Astrocyte (in vitro differentiated cells and primary cell): ENCODE measurements at regions not wholly inside any gene's neighbourhood (a gene's known extent, or its start where the extent isn't known, plus 50 kb on each side); places are given as distances from the start of the nearest gene placed in this dataset.

Experiments used
- DNase-seq: peaks from one replicate; pipeline ENCODE4 v3.0.0-alpha.2; 2010; ENCODE audit warnings: low read depth
- FAIRE-seq: peaks from 2 replicates; lab custom pipeline; 2011; peaks lifted over from hg19 to GRCh38; lab: Jason Lieb, UNC
- H2AFZ ChIP-seq: 2 replicates; pipeline ENCODE4 v1.6.0; 2012; ENCODE audit warnings: low read depth, low read length, inconsistent platforms
- H3K27ac ChIP-seq: 2 replicates; pipeline ENCODE4 v1.5.1; 2011; ENCODE audit warnings: low read depth, low read length, inconsistent platforms
- H3K27me3 ChIP-seq: 2 replicates; pipeline ENCODE4 v1.6.0; 2011; ENCODE audit warnings: low read length, inconsistent platforms; ENCODE audit not compliant: insufficient read depth
- H3K36me3 ChIP-seq: 2 replicates; pipeline ENCODE4 v1.5.1; 2011; ENCODE audit warnings: low read length, inconsistent platforms; ENCODE audit not compliant: insufficient read depth
- H3K4me1 ChIP-seq: 2 replicates; pipeline ENCODE4 v1.5.1; 2011; ENCODE audit warnings: low read length, inconsistent platforms; ENCODE audit not compliant: insufficient read depth
- H3K4me2 ChIP-seq: 2 replicates; pipeline ENCODE4 v1.6.0; 2012; ENCODE audit warnings: low read length, inconsistent platforms
- H3K4me3 ChIP-seq: 2 replicates; pipeline ENCODE4 v1.5.1; 2011; ENCODE audit warnings: low read depth, mild to moderate bottlenecking, low read length, inconsistent platforms; ENCODE audit not compliant: insufficient read depth
- H3K79me2 ChIP-seq: 2 replicates; pipeline ENCODE4 v1.6.0; 2012; ENCODE audit warnings: mild to moderate bottlenecking, low read length, inconsistent platforms; ENCODE audit not compliant: insufficient read depth
- H3K9ac ChIP-seq: 2 replicates; pipeline ENCODE4 v1.6.0; 2012; ENCODE audit warnings: mild to moderate bottlenecking, low read length, inconsistent platforms
- H3K9me3 ChIP-seq: 2 replicates; pipeline ENCODE4 v1.5.1; 2012; ENCODE audit warnings: low read depth, mild to moderate bottlenecking, low read length, inconsistent platforms; ENCODE audit not compliant: insufficient read depth
- H4K20me1 ChIP-seq: 2 replicates; pipeline ENCODE4 v1.6.0; 2012; ENCODE audit warnings: low read length, inconsistent platforms; ENCODE audit not compliant: insufficient read depth
- H3K27ac Mint-ChIP-seq: one replicate; pipeline ENCODE4 v1.8.0; 2021; ENCODE audit warnings: mild to moderate bottlenecking, mixed read lengths; ENCODE audit not compliant: unreplicated experiment
- H3K27me3 Mint-ChIP-seq: one replicate; pipeline ENCODE4 v1.8.0; 2021; ENCODE audit warnings: low read depth, mixed read lengths; ENCODE audit not compliant: unreplicated experiment
- H3K36me3 Mint-ChIP-seq: one replicate; pipeline ENCODE4 v1.8.0; 2021; ENCODE audit warnings: low read depth, mixed read lengths; ENCODE audit not compliant: unreplicated experiment
- H3K4me1 Mint-ChIP-seq: one replicate; pipeline ENCODE4 v1.8.0; 2021; ENCODE audit warnings: low read depth, mixed read lengths; ENCODE audit not compliant: unreplicated experiment
- H3K4me3 Mint-ChIP-seq: one replicate; pipeline ENCODE4 v1.8.0; 2021; ENCODE audit warnings: mild to moderate bottlenecking, moderate library complexity, mixed read lengths; ENCODE audit not compliant: unreplicated experiment
- H3K9me3 Mint-ChIP-seq: one replicate; pipeline ENCODE4 v1.8.0; 2021; ENCODE audit warnings: mild to moderate bottlenecking, mixed read lengths; ENCODE audit not compliant: unreplicated experiment
- CTCF ChIP-seq: IDR thresholded peaks from 2 replicates; pipeline ENCODE4 v1.5.1; 2011; ENCODE audit warnings: low read depth, mild to moderate bottlenecking, inconsistent platforms, low read length, moderate library complexity; ENCODE audit not compliant: insufficient read depth
- EZH2 ChIP-seq: IDR thresholded peaks from 2 replicates; pipeline ENCODE4 v1.6.1; 2012; ENCODE audit warnings: mild to moderate bottlenecking, low read length, inconsistent platforms; ENCODE audit not compliant: insufficient read depth

- TF ChIP-seq EZH2, result no peak
- TF ChIP-seq CTCF, result no peak
- Mint-ChIP-seq H3K4me1 (no peaks in the 10 kb centered on the region), H3K27me3 (no peaks in the 10 kb centered on the region), H3K27ac (no peak overlapping the region), H3K36me3 (no peaks in the 10 kb centered on the region), H3K4me3 (no peak overlapping the region), H3K9me3 (peaks cover 2% of the 10 kb centered on the region)
- H3K4me1 ChIP-seq, result no peaks in the 10 kb centered on the region
- no peak overlapping the region for H3K9ac ChIP-seq
- no peak overlapping the region for H3K27ac ChIP-seq
- H2AFZ ChIP-seq, result no peak overlapping the region
- no peak overlapping the region for H3K4me2 ChIP-seq
- FAIRE-seq, result no peak
- no peak overlapping the region for H3K4me3 ChIP-seq
- DNase-seq, result no peak
- no peaks in the 10 kb centered on the region for H4K20me1 ChIP-seq
- no peaks in the 10 kb centered on the region for H3K36me3 ChIP-seq
- no peaks in the 10 kb centered on the region for H3K9me3 ChIP-seq
- no peaks in the 10 kb centered on the region for H3K27me3 ChIP-seq
- no peaks in the 10 kb centered on the region for H3K79me2 ChIP-seq
These were observed 930.5 kb upstream of the SLC10A2 start for GRCh38 chr13:103996733-103997132.

GRCh38 chr13:103983948-103984347 lies 917.7 kb upstream of the SLC10A2 start:
- Histone ChIP-seq H3K27ac (no peak overlapping the region), H3K4me2 (no peak overlapping the region), H3K4me1 (no peaks in the 10 kb centered on the region), H3K27me3 (no peaks in the 10 kb centered on the region), H3K9me3 (no peaks in the 10 kb centered on the region), H2AFZ (no peak overlapping the region), H3K4me3 (no peak overlapping the region), H3K79me2 (no peaks in the 10 kb centered on the region), H3K36me3 (no peaks in the 10 kb centered on the region), H4K20me1 (no peaks in the 10 kb centered on the region), H3K9ac (no peak overlapping the region)
- Mint-ChIP-seq H3K4me1 (peaks cover 1% of the 10 kb centered on the region), H3K4me3 (no peak overlapping the region), H3K9me3 (no peaks in the 10 kb centered on the region), H3K27ac (no peak overlapping the region), H3K36me3 (no peaks in the 10 kb centered on the region), H3K27me3 (no peaks in the 10 kb centered on the region)
- no peak for DNase-seq
- TF ChIP-seq EZH2 (no peak), CTCF (no peak)
- no peak for FAIRE-seq

DNA sequence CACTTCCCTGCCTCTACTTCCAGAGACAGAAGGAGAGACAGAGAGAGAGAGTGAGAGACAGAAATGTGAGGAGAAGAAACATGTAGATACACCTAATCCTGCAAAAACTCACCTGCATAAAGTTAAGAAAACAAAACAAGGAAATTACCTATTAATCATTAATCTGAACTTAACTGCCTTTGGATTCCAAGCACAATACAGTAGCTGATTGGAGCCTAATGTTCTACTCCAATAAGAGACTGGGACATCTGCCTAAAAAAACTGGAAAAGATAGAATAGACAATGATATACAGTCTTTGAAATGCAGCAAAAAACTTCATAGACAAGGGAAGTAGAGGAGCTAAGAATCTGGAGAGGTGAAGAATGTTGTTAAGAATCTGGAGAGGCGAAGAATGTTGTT lies 910.2 kb upstream of the SLC10A2 start:
- Histone ChIP-seq H3K36me3 (no peaks in the 10 kb centered on the region), H3K4me2 (no peak overlapping the region), H2AFZ (no peak overlapping the region), H3K27me3 (peaks cover 5% of the 10 kb centered on the region), H3K9me3 (no peaks in the 10 kb centered on the region), H4K20me1 (no peaks in the 10 kb centered on the region), H3K27ac (no peak overlapping the region), H3K79me2 (no peaks in the 10 kb centered on the region), H3K4me3 (no peak overlapping the region), H3K9ac (no peak overlapping the region), H3K4me1 (no peaks in the 10 kb centered on the region)
- Mint-ChIP-seq H3K27me3 (no peaks in the 10 kb centered on the region), H3K4me1 (peaks cover 6% of the 10 kb centered on the region), H3K36me3 (no peaks in the 10 kb centered on the region), H3K27ac (no peak overlapping the region), H3K9me3 (peaks cover 1% of the 10 kb centered on the region), H3K4me3 (no peak overlapping the region)
- DNase-seq (peak; percentile 2), FAIRE-seq (no peak)
- TF ChIP-seq CTCF (no peak), EZH2 (no peak)
